ENCODE measurements at regions not wholly inside any gene's neighbourhood (a gene's known extent, or its start where the extent isn't known, plus 50 kb on each side); places are given as distances from the start of the nearest gene placed in this dataset.

DNA sequence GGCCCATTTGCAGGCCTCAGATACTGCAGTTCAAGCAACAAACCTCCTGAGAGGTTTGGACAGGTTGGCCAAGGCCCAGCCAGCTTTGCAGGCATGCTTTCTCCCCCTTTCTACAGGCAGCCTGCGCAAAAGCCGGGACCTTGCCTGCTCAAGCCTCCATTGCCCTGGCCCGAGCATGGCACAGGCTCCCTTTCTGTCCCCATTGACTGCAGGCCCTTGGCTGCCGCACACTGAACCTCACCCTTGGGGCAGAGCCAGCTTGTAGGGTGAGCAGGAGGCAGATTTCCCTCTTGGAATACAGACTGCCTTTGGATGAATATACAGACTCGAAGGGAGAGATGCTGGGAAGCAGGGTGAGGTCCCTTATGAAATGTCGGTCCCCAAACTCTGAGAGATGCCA, 461.7 kb upstream of the PROK2 start:
- no peak overlapping the region for H3K4me3 ChIP-seq (replicated peaks in 1 of 3; ENCODE audit: insufficient read depth in 1 of 3, low read depth in 1 of 3, low read length in 3 of 3)
- TF ChIP-seq POLR2AphosphoS5 (IDR thresholded peaks at IDR 0.05; ENCODE audit: insufficient read depth, low read depth, low read length) = no peak
- no peak for TF ChIP-seq FOS (IDR thresholded peaks at IDR 0.05; ENCODE audit: borderline replicate concordance, insufficient read depth, low read length)
- TF ChIP-seq, protein P1, sequence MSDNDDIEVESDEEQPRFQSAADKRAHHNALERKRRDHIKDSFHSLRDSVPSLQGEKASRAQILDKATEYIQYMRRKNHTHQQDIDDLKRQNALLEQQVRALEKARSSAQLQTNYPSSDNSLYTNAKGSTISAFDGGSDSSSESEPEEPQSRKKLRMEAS (IDR thresholded peaks at IDR 0.05; ENCODE audit: insufficient read depth, insufficient read length) = no peak
- TF ChIP-seq, protein P2, sequence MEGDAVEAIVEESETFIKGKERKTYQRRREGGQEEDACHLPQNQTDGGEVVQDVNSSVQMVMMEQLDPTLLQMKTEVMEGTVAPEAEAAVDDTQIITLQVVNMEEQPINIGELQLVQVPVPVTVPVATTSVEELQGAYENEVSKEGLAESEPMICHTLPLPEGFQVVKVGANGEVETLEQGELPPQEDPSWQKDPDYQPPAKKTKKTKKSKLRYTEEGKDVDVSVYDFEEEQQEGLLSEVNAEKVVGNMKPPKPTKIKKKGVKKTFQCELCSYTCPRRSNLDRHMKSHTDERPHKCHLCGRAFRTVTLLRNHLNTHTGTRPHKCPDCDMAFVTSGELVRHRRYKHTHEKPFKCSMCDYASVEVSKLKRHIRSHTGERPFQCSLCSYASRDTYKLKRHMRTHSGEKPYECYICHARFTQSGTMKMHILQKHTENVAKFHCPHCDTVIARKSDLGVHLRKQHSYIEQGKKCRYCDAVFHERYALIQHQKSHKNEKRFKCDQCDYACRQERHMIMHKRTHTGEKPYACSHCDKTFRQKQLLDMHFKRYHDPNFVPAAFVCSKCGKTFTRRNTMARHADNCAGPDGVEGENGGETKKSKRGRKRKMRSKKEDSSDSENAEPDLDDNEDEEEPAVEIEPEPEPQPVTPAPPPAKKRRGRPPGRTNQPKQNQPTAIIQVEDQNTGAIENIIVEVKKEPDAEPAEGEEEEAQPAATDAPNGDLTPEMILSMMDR (IDR thresholded peaks at IDR 0.05; ENCODE audit: extremely low read depth in 1 of 2, insufficient read depth in 1 of 2, low read depth in 1 of 2, low read length in 2 of 2) = no peak
- TF ChIP-seq GATA2 (IDR thresholded peaks at IDR 0.05; ENCODE audit: insufficient read depth, insufficient read length, low read depth, low read length) = no peak
- no peak for TF ChIP-seq JUN (IDR thresholded peaks at IDR 0.05; ENCODE audit: borderline replicate concordance, insufficient read depth, insufficient read length, low read depth)
- TF ChIP-seq MYC (IDR thresholded peaks at IDR 0.05; ENCODE audit: low read depth, low read length) = no peak
- TF ChIP-seq EZH2 (IDR thresholded peaks at IDR 0.05; ENCODE audit: borderline replicate concordance, low read depth, low read length, severe bottlenecking) = no peak
- no peak for TF ChIP-seq POLR2A (IDR thresholded peaks at IDR 0.05; ENCODE audit: low read depth, low read length)
- H3K9ac ChIP-seq (replicated peaks; ENCODE audit: extremely low read depth, insufficient read depth, low read length) = no peak overlapping the region
- H3K36me3 ChIP-seq (ENCODE audit: control insufficient read depth in 2 of 2, extremely low read depth in 1 of 2, insufficient read depth in 2 of 2, low read length in 2 of 2) = no peaks in the 10 kb centered on the region
- H2AFZ ChIP-seq (ENCODE audit: low read depth, low read length) = no peak overlapping the region
- H4K20me1 ChIP-seq (replicated peaks; ENCODE audit: control insufficient read depth, extremely low read depth, insufficient read depth, low read length) = no peaks in the 10 kb centered on the region
- dilution Hi-C loops (cut with MboI; ENCODE audit: extremely low pct_ligation_motif_present, low sequenced_read_pairs) = no loop called here
- ChIA-PET POLR2A (no interaction called here), CTCF (no interaction called here)
- FAIRE-seq (no peak), DNase-seq (ENCODE audit: low read depth, low spot score) (no peak)
- intact Hi-C loops (cut with micrococcal nuclease) = no loop called here
- BruUV-seq (replicated peaks) = no TSS peak
- H3K4me1 ChIP-seq (ENCODE audit: control insufficient read depth, extremely low read depth, insufficient read depth, low read length) = peaks cover 2% of the 10 kb centered on the region
- no peaks in the 10 kb centered on the region for H3K9me1 ChIP-seq (replicated peaks; ENCODE audit: control insufficient read depth, extremely low read depth, insufficient read depth, low read length)
- H3K4me2 ChIP-seq (ENCODE audit: insufficient read depth, low read length) = no peak overlapping the region
- no peaks in the 10 kb centered on the region for H3K79me2 ChIP-seq (ENCODE audit: control insufficient read depth, insufficient read depth, low read length)
- no peak overlapping the region for H3K27ac ChIP-seq (ENCODE audit: insufficient read depth, low read depth, low read length)
- H3K27me3 ChIP-seq (ENCODE audit: control insufficient read depth in 2 of 2, insufficient read depth in 2 of 2, low read length in 2 of 2) = peaks cover 12 to 13% of the 10 kb centered on the region in 2 experiments
- H3K9me3 ChIP-seq (replicated peaks; ENCODE audit: control insufficient read depth, insufficient read depth, low read length) = no peaks in the 10 kb centered on the region

All from endothelial cell of umbilical vein (primary cell).